ENCODE measurements at regions not wholly inside any gene's neighbourhood (a gene's known extent, or its start where the extent isn't known, plus 50 kb on each side); places are given as distances from the start of the nearest gene placed in this dataset.

DNA sequence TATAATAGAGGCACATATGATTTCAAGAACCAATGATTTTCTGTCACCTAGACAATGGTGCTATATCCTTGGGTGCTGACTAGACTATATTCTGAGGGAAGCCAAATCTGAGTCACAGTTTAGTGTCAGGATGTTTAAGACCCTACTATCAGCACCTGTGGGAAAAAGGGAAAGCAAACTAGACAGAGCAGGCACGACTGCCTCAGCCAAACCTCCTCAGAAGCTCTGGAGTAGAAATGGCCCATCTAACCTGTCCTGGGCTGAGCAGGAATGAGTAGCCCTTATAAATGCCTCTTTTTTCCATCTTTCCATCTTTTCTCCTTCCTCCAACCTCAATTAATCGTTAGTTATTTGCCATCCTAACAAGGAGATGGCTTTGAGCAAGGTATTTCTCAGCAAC, 80.4 kb upstream of the TECRL start:
- TF ChIP-seq, protein P1, sequence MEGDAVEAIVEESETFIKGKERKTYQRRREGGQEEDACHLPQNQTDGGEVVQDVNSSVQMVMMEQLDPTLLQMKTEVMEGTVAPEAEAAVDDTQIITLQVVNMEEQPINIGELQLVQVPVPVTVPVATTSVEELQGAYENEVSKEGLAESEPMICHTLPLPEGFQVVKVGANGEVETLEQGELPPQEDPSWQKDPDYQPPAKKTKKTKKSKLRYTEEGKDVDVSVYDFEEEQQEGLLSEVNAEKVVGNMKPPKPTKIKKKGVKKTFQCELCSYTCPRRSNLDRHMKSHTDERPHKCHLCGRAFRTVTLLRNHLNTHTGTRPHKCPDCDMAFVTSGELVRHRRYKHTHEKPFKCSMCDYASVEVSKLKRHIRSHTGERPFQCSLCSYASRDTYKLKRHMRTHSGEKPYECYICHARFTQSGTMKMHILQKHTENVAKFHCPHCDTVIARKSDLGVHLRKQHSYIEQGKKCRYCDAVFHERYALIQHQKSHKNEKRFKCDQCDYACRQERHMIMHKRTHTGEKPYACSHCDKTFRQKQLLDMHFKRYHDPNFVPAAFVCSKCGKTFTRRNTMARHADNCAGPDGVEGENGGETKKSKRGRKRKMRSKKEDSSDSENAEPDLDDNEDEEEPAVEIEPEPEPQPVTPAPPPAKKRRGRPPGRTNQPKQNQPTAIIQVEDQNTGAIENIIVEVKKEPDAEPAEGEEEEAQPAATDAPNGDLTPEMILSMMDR (conservative IDR thresholded peaks at IDR 0.05) = no peak
- no peak for TF ChIP-seq ZFX (IDR thresholded peaks at IDR 0.05)
